GM19351 (cell line): ENCODE measurements at regions not wholly inside any gene's neighbourhood (a gene's known extent, or its start where the extent isn't known, plus 50 kb on each side); places are given as distances from the start of the nearest gene placed in this dataset.

Source experiments
- ATAC-seq: cut with Tn5 transposase; IDR thresholded peaks from one replicate; pipeline ENCODE4 v1.9.1; 2021; ENCODE audit warnings: mild to moderate bottlenecking, moderate library complexity; ENCODE audit not compliant: unreplicated experiment

- ATAC-seq: no peak
Measured at GRCh38 chr10:2744547-2745200, 322.7 kb upstream of the PFKP start.

GRCh38 chr10:2734603-2735002 is 332.7 kb upstream of the PFKP start:
- no peak for ATAC-seq

- no peak for ATAC-seq
Measured at GRCh38 chr10:2733278-2733963, 333.9 kb upstream of the PFKP start.

- ATAC-seq: no peak
Measured at GRCh38 chr10:2731940-2732339, 335.4 kb upstream of the PFKP start.

GRCh38 chr10:2729197-2729596 is 338.2 kb upstream of the PFKP start:
- no peak for ATAC-seq

GRCh38 chr10:2728087-2728486 is 339.3 kb upstream of the PFKP start:
- no peak for ATAC-seq

GRCh38 chr10:2716596-2716995 is 350.8 kb upstream of the PFKP start:
- no peak for ATAC-seq

GRCh38 chr10:2714597-2714996 is 352.8 kb upstream of the PFKP start:
- no peak for ATAC-seq

GRCh38 chr10:2703953-2704352 is 363.4 kb upstream of the PFKP start:
- ATAC-seq: no peak

GRCh38 chr10:2701802-2702201 is 365.5 kb upstream of the PFKP start:
- ATAC-seq: no peak

GRCh38 chr10:2700626-2701305 is 366.6 kb upstream of the PFKP start:
- no peak for ATAC-seq

GRCh38 chr10:2688958-2689357 is 378.4 kb upstream of the PFKP start:
- no peak for ATAC-seq

- no peak for ATAC-seq
Measured at GRCh38 chr10:2686691-2687090, 380.7 kb upstream of the PFKP start.

- ATAC-seq: no peak
Measured at GRCh38 chr10:2682491-2682890, 384.9 kb upstream of the PFKP start.

- no peak for ATAC-seq
Measured at GRCh38 chr10:2681891-2682290, 385.5 kb upstream of the PFKP start.

- ATAC-seq: no peak
Measured at GRCh38 chr10:2680821-2681220, 386.5 kb upstream of the PFKP start.

GRCh38 chr10:2679646-2680045 is 387.7 kb upstream of the PFKP start:
- ATAC-seq: no peak

- no peak for ATAC-seq
Measured at GRCh38 chr10:2676455-2676854, 390.9 kb upstream of the PFKP start.

- ATAC-seq: no peak
Measured at GRCh38 chr10:2674451-2674850, 392.9 kb upstream of the PFKP start.

GRCh38 chr10:2670864-2671263 is 396.5 kb upstream of the PFKP start:
- no peak for ATAC-seq

GRCh38 chr10:2665772-2666171 is 401.6 kb upstream of the PFKP start:
- no peak for ATAC-seq

GRCh38 chr10:2660276-2660675 is 407.1 kb upstream of the PFKP start:
- ATAC-seq: no peak
